ENCODE measurements at regions not wholly inside any gene's neighbourhood (a gene's known extent, or its start where the extent isn't known, plus 50 kb on each side); places are given as distances from the start of the nearest gene placed in this dataset.
"Not testable (repeated sequence)": the region's sequence is repeated elsewhere in the genome, so short reads cannot be mapped to it uniquely, and the experiment has no call there.

DNA sequence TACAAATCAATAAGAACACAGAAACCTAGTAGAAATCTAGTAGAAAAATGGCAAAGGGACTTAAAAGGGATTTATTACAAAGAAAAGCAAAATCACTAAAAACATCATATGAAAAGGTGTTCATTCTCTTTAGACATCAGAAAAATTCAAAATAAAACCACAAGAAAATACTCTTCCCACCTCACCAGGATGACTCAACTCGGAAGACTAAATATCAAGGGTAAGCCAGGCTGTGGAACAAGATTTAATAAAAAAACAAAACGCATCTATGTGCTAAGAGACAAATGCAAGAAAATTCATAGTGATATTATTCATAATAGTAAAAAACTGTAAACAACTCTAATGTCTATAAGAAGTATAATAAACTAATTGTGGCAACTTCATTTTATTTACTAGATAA, 181.6 kb upstream of the GHR start:
- TF ChIP-seq, protein P1, sequence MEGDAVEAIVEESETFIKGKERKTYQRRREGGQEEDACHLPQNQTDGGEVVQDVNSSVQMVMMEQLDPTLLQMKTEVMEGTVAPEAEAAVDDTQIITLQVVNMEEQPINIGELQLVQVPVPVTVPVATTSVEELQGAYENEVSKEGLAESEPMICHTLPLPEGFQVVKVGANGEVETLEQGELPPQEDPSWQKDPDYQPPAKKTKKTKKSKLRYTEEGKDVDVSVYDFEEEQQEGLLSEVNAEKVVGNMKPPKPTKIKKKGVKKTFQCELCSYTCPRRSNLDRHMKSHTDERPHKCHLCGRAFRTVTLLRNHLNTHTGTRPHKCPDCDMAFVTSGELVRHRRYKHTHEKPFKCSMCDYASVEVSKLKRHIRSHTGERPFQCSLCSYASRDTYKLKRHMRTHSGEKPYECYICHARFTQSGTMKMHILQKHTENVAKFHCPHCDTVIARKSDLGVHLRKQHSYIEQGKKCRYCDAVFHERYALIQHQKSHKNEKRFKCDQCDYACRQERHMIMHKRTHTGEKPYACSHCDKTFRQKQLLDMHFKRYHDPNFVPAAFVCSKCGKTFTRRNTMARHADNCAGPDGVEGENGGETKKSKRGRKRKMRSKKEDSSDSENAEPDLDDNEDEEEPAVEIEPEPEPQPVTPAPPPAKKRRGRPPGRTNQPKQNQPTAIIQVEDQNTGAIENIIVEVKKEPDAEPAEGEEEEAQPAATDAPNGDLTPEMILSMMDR (IDR thresholded peaks at IDR 0.05; ENCODE audit: low read depth, low read length), result no peak
- no peak for DNase-seq
- H3K4me3 ChIP-seq (ENCODE audit: low read depth, low read length), result no peak overlapping the region
- H3K9me3 ChIP-seq, result no peaks in the 10 kb centered on the region
- H3K36me3 ChIP-seq, result no peaks in the 10 kb centered on the region
- H3K4me1 ChIP-seq, result no peaks in the 10 kb centered on the region
- H3K27me3 ChIP-seq, result no peaks in the 10 kb centered on the region

DNA sequence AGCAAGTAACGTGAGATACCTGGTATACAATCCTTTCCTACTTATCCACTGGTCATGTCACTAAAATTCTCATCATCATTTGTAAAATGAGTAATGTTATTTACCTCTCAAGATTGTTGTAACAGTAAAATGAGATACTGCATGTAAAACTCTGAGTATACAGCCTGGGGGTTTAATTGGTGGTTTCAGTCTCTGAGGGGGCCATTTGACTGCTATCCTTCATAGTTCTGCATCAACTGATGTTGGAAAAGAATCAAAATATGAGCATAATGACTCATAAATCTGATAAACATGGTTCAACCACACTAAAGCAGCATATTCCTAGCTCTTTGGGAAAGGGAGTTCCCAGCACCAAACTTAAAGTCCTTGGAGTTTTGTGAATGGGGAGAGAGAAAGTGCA, 181.0 kb upstream of the GHR start:
- TF ChIP-seq, protein P1 (IDR thresholded peaks at IDR 0.05; ENCODE audit: low read depth, low read length), result no peak
- Histone ChIP-seq H3K4me1 (no peaks in the 10 kb centered on the region), H3K4me3 (ENCODE audit: low read depth, low read length) (no peak overlapping the region), H3K9me3 (no peaks in the 10 kb centered on the region), H3K27me3 (no peaks in the 10 kb centered on the region), H3K36me3 (no peaks in the 10 kb centered on the region)
- no peak for DNase-seq

DNA sequence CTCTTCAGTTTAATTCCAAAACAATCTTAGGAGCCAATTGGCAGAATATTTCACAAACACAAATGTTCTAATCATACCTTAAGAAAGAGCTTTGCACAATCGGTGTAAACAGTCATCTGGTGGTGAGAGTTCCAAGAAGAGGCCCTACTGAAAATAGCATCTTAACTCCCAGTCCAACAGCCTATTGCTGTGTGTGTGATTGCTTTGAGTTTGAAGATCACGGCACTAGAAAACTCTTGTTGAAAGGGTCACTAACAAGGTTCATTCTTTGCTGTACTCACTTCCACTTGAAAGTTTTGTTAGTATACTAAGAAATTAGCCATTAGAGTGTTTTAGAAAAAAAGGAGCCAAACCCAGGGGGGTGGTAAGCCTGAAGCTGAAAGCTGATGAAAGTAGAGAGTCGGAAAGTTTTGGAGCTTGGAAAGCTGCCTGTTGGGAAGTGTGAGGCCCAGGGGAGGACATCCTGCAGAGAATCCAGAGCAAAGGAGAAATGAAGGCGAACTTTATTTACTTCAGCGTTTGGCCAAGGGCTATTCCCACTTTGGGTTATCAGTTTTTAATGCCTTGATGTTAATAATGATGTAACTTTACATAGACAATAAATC, 180.3 kb upstream of the GHR start:
- no peaks in the 10 kb centered on the region for H3K9me3 ChIP-seq
- DNase-seq, result no peak
- H3K27me3 ChIP-seq, result no peaks in the 10 kb centered on the region
- no peak overlapping the region for H3K4me3 ChIP-seq (ENCODE audit: low read depth, low read length)
- no peaks in the 10 kb centered on the region for H3K4me1 ChIP-seq
- H3K36me3 ChIP-seq, result no peaks in the 10 kb centered on the region
- TF ChIP-seq, protein P1 (IDR thresholded peaks at IDR 0.05; ENCODE audit: low read depth, low read length), result no peak

DNA sequence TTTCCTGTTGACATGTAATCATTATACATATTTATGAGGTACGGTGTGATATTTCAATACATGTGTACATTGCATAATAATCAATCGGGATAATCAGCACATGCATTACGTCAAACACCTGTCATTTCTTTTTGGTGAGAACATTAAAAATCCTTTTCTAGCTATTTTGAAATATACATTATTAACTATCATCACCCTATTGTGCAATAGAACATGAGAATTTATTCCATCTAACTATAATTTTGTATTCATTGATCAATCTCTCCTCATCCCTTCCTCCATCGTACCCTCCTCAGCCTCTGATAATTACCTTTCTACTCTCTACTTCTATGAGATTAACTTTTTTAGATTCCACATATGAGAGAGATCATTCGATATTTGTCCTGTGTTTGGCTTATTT, 170.9 kb upstream of the GHR start:
- Histone ChIP-seq H3K9me3 (no peaks in the 10 kb centered on the region), H3K36me3 (no peaks in the 10 kb centered on the region), H3K4me1 (no peaks in the 10 kb centered on the region), H3K27me3 (no peaks in the 10 kb centered on the region), H3K4me3 (ENCODE audit: low read depth, low read length) (no peak overlapping the region)
- TF ChIP-seq, protein P1 (IDR thresholded peaks at IDR 0.05; ENCODE audit: low read depth, low read length), result no peak
- DNase-seq, result no peak

DNA sequence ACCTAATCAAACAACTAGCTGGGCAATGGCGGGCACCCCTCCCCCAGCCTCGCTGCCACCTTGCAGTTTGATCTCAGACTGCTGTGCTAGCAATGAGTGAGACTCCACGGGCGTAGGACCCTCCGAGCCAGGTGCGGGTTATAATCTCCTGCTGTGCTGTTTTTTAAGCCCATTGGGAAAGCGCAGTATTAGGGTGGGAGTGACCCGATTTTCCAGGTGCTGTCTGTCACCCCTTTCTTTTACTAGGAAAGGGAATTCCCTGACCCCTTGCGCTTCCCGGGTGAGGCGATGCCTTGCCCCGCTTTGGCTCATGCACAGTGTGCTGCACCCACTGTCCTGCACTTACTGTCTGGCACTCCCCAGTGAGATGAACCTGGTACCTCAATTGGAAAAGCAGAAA, 163.3 kb upstream of the GHR start:
- not testable (repeated sequence) for H3K36me3 ChIP-seq; H3K9me3 ChIP-seq; DNase-seq; H3K27me3 ChIP-seq; H3K4me1 ChIP-seq; H3K4me3 ChIP-seq (ENCODE audit: low read depth, low read length)

DNA sequence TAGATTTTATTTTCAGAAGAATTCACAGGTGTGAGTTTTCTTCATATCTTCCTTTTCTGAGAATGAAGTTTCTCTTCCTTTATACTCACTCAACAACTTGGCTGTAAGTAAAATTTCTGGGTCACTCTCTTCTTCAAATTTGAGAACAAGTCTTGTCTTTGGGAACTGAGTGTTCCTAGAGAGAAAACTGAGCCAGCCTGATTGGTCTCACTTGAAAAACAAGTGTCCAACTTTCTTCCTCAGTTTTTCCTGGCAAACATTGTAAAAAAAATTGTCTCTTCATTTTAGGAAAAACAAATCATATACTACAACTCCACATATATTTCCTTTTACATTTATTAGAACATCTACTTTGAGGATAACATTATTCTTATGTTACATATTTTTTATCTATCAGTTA, 156.1 kb upstream of the GHR start:
- no peaks in the 10 kb centered on the region for H3K4me1 ChIP-seq
- no peak overlapping the region for H3K4me3 ChIP-seq (ENCODE audit: low read depth, low read length)
- no peaks in the 10 kb centered on the region for H3K9me3 ChIP-seq
- TF ChIP-seq, protein P1 (IDR thresholded peaks at IDR 0.05; ENCODE audit: low read depth, low read length), result no peak
- H3K27me3 ChIP-seq, result no peaks in the 10 kb centered on the region
- no peaks in the 10 kb centered on the region for H3K36me3 ChIP-seq
- DNase-seq, result no peak

DNA sequence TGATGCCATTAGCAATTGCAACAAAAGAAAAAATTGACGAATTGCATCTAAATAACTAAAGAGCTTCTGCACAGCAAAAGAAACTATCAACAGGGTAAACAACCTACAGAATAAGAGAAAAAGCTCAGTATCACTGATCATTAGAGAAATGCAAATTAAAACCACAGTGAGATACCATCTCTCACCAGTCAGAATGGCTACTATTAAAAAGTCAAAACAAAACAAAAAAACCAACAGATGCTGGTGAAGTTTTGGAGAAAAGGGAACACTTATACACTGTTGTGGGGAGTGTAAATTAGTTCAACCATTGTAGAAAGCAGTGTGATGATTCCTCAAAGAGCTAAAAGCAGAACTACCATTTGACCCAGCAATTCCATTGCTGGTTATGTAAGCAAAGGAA, 155.1 kb upstream of the GHR start:
- H3K27me3 ChIP-seq; H3K4me3 ChIP-seq (ENCODE audit: low read depth, low read length); H3K36me3 ChIP-seq; H3K9me3 ChIP-seq; DNase-seq; H3K4me1 ChIP-seq: not testable (repeated sequence)
